Breast epithelium (tissue), 4 donors: ENCODE measurements at regions not wholly inside any gene's neighbourhood (a gene's known extent, or its start where the extent isn't known, plus 50 kb on each side); places are given as distances from the start of the nearest gene placed in this dataset.

Experiments used
- DNase-seq, 2 donors: peaks; one replicate each; pipeline ENCODE4 v3.0.0-alpha.2; 2019; ENCODE audit warnings: low spot score in 2 of 2
- H3K27ac ChIP-seq, 2 donors: fragments of 200-600 bp; sonication (generic) in 1 of 2; one replicate each; pipeline ENCODE4 v1.5.1; 2016 to 2019; ENCODE audit warnings: mild to moderate bottlenecking in 1 of 2
- H3K27me3 ChIP-seq, 2 donors: fragments of 200-600 bp; sonication (generic) in 1 of 2; one replicate each; pipeline versions ENCODE4 v1.5.1 to v1.6.0; 2017 to 2019; ENCODE audit warnings: control low read depth in 1 of 2, mild to moderate bottlenecking in 1 of 2
- H3K36me3 ChIP-seq: fragments of 200-600 bp; one replicate; pipeline ENCODE4 v1.5.1; 2019
- H3K4me1 ChIP-seq, 2 donors: fragments of 200-600 bp; sonication (generic); one replicate each; pipeline ENCODE4 v1.5.1; 2016 to 2019; ENCODE audit warnings: control low read depth in 1 of 2
- H3K4me3 ChIP-seq, 3 donors: fragments of 200-600 bp; sonication (generic); 1 replicate in 2 of 3; 2 replicates in 1 of 3; pipeline ENCODE4 v1.5.1; 2016 to 2019; ENCODE audit warnings: mild to moderate bottlenecking in 3 of 3, moderate library complexity in 2 of 3
- H3K9me3 ChIP-seq, 2 donors: fragments of 200-600 bp; sonication (generic) in 1 of 2; one replicate each; pipeline ENCODE4 v1.5.1; 2016 to 2019; ENCODE audit warnings: control low read depth in 1 of 2
- CTCF ChIP-seq, 3 donors: fragments of 450-650 bp; IDR thresholded peaks; one replicate each; pipeline ENCODE4 v1.5.1; 2016 to 2017; ENCODE audit warnings: antibody characterized with exemption in 3 of 3, mild to moderate bottlenecking in 3 of 3, moderate library complexity in 3 of 3
- POLR2A ChIP-seq: fragments of 450-650 bp; IDR thresholded peaks from one replicate; pipeline ENCODE4 v1.6.1; 2016; ENCODE audit warnings: antibody characterized with exemption, mild to moderate bottlenecking, moderate library complexity
- POLR2AphosphoS5 ChIP-seq, 3 donors: sonication (generic); formaldehyde crosslinking; IDR thresholded peaks; one replicate each; pipeline ENCODE4 v1.6.1; 2017; ENCODE audit warnings: antibody characterized with exemption in 3 of 3
- intact Hi-C: fragments of 100-400 bp; cut with DNase I; formaldehyde crosslinking; loops from one replicate; pipeline ENCODE4 v1.15.1; 2023; ENCODE audit warnings: low total_unique reads

GRCh38 chr9:16025627-16026026 lies 472.8 kb downstream of the CCDC171 start:
- TF ChIP-seq POLR2A = no peak
- no peak for TF ChIP-seq CTCF (IDR thresholded peaks at IDR 0.05)
- no peak for TF ChIP-seq POLR2AphosphoS5 (IDR thresholded peaks at IDR 0.05)
- Histone ChIP-seq H3K4me3 (no peak overlapping the region), H3K9me3 (peaks cover 0 to 7% of the 10 kb centered on the region in 2 donors), H3K4me1 (no peaks in the 10 kb centered on the region), H3K27me3 (no peaks in the 10 kb centered on the region), H3K36me3 (no peaks in the 10 kb centered on the region), H3K27ac (no peak overlapping the region)
- no peak for DNase-seq
- intact Hi-C loops = no loop called here

GRCh38 chr9:16026886-16027285 lies 474.0 kb downstream of the CCDC171 start:
- intact Hi-C loops = no loop called here
- Histone ChIP-seq H3K36me3 (no peaks in the 10 kb centered on the region), H3K4me3 (no peak overlapping the region), H3K27ac (no peak overlapping the region), H3K27me3 (no peaks in the 10 kb centered on the region), H3K4me1 (no peaks in the 10 kb centered on the region), H3K9me3 (peaks cover 0 to 7% of the 10 kb centered on the region in 2 donors)
- DNase-seq = no peak
- TF ChIP-seq POLR2A = no peak
- no peak for TF ChIP-seq CTCF (IDR thresholded peaks at IDR 0.05)
- no peak for TF ChIP-seq POLR2AphosphoS5 (IDR thresholded peaks at IDR 0.05)

- DNase-seq = no peak
- Histone ChIP-seq H3K27me3 (no peaks in the 10 kb centered on the region), H3K9me3 (peaks cover 0 to 7% of the 10 kb centered on the region in 2 donors), H3K4me1 (no peaks in the 10 kb centered on the region), H3K36me3 (no peaks in the 10 kb centered on the region), H3K27ac (no peak overlapping the region), H3K4me3 (no peak overlapping the region)
- no peak for TF ChIP-seq POLR2A
- TF ChIP-seq POLR2AphosphoS5 (IDR thresholded peaks at IDR 0.05) = no peak
- no peak for TF ChIP-seq CTCF (IDR thresholded peaks at IDR 0.05)
- intact Hi-C loops = loop anchor here (2.0 kb wide), 1 partner anchor 14 kb away; no protein-coding TSS in a partner anchor
These were observed 475.7 kb downstream of the CCDC171 start for GRCh38 chr9:16028548-16028947.

- intact Hi-C loops = loop anchor here (2.0 kb wide), 1 partner anchor 14 kb away; no protein-coding TSS in a partner anchor
- Histone ChIP-seq H3K9me3 (peaks cover 0 to 2% of the 10 kb centered on the region in 2 donors), H3K36me3 (no peaks in the 10 kb centered on the region), H3K27me3 (no peaks in the 10 kb centered on the region), H3K4me3 (no peak overlapping the region), H3K27ac (no peak overlapping the region), H3K4me1 (no peaks in the 10 kb centered on the region)
- no peak for DNase-seq
- no peak for TF ChIP-seq POLR2A
- no peak for TF ChIP-seq CTCF (IDR thresholded peaks at IDR 0.05)
- no peak for TF ChIP-seq POLR2AphosphoS5 (IDR thresholded peaks at IDR 0.05)
These were observed 476.3 kb downstream of the CCDC171 start for GRCh38 chr9:16029046-16029615.

GRCh38 chr9:16029796-16030363 lies 477.0 kb downstream of the CCDC171 start:
- Histone ChIP-seq H3K9me3 (no peaks in the 10 kb centered on the region), H3K4me3 (no peak overlapping the region), H3K4me1 (no peaks in the 10 kb centered on the region), H3K36me3 (no peaks in the 10 kb centered on the region), H3K27ac (no peak overlapping the region), H3K27me3 (no peaks in the 10 kb centered on the region)
- intact Hi-C loops = loop anchor here (2.0 kb wide), 1 partner anchor 13 kb away; no protein-coding TSS in a partner anchor
- DNase-seq = no peak
- no peak for TF ChIP-seq POLR2A
- no peak for TF ChIP-seq CTCF (IDR thresholded peaks at IDR 0.05)
- no peak for TF ChIP-seq POLR2AphosphoS5 (IDR thresholded peaks at IDR 0.05)
